Activated CD4-positive, alpha-beta T cell treated with anti-CD3 and anti-CD28 coated beads, Interleukin-2, amount 10 ng/mL, durations not matched to agents 24 days and 14 days (primary cell): ENCODE measurements at regions not wholly inside any gene's neighbourhood (a gene's known extent, or its start where the extent isn't known, plus 50 kb on each side); places are given as distances from the start of the nearest gene placed in this dataset.

Source experiments
- DNase-seq: peaks from one replicate; pipeline ENCODE4 v3.0.0; 2022
- H3K27ac Mint-ChIP-seq: one replicate; pipeline ENCODE4 v1.8.0; 2022; ENCODE audit warnings: mild to moderate bottlenecking, mixed read lengths
- H3K27me3 Mint-ChIP-seq: one replicate; pipeline ENCODE4 v1.8.0; 2022; ENCODE audit warnings: mixed read lengths
- H3K36me3 Mint-ChIP-seq: one replicate; pipeline ENCODE4 v1.8.0; 2022; ENCODE audit warnings: low read depth, mild to moderate bottlenecking, mixed read lengths
- H3K4me1 Mint-ChIP-seq: one replicate; pipeline ENCODE4 v1.8.0; 2021; ENCODE audit warnings: mixed read lengths
- H3K4me3 Mint-ChIP-seq: one replicate; pipeline ENCODE4 v1.8.0; 2022; ENCODE audit warnings: mild to moderate bottlenecking, moderate library complexity, mixed read lengths
- H3K9me3 Mint-ChIP-seq: one replicate; pipeline ENCODE4 v1.8.0; 2021; ENCODE audit warnings: mixed read lengths
- intact Hi-C: fragments of 100-400 bp; cut with micrococcal nuclease; formaldehyde crosslinking; loops from one replicate; pipeline ENCODE4 v1.15.1; 2023

DNA sequence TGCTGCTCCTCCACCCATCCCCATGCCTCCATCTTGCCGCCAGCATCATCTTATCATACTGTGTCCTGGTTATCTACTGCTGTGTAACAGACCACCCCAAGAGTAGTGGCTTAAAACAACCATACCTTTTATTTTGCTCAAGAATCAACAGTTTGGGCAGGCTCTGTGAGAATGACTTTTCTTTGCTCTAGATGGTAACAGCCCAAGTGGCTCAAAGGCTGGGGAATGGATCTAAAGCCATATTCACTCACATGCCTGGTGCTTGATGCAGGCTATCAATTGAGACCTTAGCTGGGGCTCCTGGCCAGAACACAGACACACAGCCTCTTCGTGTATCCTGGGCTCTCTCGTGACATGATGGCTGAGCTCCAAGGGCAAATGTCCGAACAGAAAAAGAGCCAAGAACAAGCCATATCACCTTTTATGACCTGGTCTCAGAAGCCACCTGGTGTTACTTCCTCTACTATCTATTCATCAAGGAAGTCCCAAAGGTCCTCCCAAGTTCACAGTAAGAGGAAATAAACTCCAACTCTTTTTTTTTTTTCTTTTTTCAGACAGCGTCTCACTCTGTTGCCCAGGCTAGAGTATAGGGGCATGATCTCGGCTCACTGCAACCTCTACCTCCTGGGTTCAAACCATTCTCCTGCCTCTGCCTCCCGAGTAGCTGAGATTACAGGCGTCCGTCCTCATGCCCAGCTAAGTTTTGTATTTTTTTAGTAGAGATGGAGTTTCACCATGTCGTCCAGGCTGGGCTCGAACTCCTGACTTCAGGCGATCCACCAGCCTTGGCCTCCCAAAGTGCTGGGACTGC, 159.3 kb upstream of the JARID2 start:
- DNase-seq = no peak
- H3K4me3 Mint-ChIP-seq = no peak overlapping the region
- H3K36me3 Mint-ChIP-seq = no peaks in the 10 kb centered on the region
- no peaks in the 10 kb centered on the region for H3K4me1 Mint-ChIP-seq
- no peak overlapping the region for H3K27ac Mint-ChIP-seq
- H3K9me3 Mint-ChIP-seq = no peaks in the 10 kb centered on the region
- no peaks in the 10 kb centered on the region for H3K27me3 Mint-ChIP-seq
- intact Hi-C loops = no loop called here

DNA sequence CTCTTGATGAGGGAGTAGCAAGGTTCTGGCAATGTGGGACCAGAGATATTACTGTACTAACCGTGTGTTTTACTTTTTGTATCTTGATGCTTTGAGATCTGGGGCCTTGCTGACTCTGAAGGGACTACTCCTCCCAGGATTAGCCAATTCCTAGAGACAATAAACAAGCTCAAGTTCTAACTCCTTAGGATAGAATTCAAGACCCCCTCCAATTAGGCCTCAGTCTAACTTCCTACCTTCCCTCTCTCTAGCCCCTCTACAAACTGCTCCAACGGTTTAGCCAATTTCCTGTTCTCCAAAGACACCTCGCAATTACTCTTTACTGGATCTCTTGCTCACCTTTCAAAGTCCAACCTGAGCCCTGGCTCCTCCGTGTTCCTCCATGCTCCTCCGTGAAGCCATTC, 158.7 kb upstream of the JARID2 start:
- DNase-seq = no peak
- intact Hi-C loops = no loop called here
- Mint-ChIP-seq H3K27ac (no peak overlapping the region), H3K9me3 (no peaks in the 10 kb centered on the region), H3K27me3 (no peaks in the 10 kb centered on the region), H3K4me1 (no peaks in the 10 kb centered on the region), H3K36me3 (no peaks in the 10 kb centered on the region), H3K4me3 (no peak overlapping the region)

DNA sequence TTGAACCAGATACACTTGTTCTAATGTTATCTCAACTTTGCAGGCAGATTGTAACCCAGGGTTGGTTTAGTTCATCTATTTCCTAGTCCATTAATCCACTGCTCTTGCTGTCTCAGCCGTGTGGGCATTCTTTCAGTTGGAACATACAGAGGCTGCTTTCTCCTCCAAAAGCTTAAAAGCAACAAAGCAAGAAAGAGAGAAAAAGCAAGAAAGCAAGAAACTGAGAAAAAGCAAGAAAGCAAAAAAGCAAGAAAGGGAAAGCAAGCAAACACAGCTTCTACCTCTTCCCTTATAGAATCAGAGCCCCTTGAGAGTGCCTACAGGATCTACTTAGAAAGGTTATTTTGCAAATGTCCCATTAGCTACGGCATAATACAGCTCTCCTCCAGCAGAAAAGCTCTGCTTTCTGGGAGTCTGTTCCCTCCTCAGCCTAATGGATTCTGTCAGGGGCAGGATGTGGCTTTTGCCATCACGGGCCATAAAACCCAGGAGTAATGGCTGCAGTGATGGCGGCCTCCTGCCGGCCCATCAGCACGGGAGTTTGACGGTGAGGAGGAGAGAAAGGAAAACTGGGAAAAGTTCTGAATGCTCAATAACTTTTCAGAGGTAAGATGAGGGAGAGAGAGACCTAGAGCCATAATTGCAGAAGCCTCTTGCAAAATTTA, 156.8 kb upstream of the JARID2 start:
- Mint-ChIP-seq H3K4me1 (no peaks in the 10 kb centered on the region), H3K27me3 (no peaks in the 10 kb centered on the region), H3K4me3 (no peak overlapping the region), H3K27ac (no peak overlapping the region), H3K9me3 (no peaks in the 10 kb centered on the region), H3K36me3 (no peaks in the 10 kb centered on the region)
- intact Hi-C loops = no loop called here
- DNase-seq = no peak

DNA sequence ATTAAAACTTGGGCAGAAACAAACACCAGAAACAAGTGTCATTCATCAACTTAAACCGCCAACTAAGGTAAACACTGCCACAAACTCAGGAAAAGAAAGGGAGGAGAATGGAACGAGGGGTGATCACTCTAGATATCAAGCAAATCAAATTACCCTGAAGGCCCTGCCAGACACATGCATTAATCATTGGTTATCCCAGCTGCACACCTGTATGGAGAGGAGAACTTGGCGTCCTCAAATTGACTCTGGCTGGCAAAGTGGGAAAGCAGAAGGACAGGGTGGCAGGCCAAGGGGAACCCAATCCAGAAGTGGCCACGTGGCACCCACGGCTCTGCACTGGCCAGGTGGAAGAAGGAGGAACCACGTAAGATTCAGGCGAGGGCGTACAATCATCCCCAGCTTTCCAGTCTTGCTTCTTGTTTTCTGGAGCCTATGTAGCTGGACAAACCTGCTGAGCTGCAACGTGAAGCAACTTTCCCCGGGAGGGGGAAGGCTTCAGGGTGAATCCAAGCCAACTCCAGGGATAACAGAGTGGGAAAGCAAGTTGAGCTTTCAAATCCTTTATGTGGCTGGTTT, 156.2 kb upstream of the JARID2 start:
- Mint-ChIP-seq H3K27ac (no peak overlapping the region), H3K4me3 (no peak overlapping the region), H3K4me1 (no peaks in the 10 kb centered on the region), H3K36me3 (no peaks in the 10 kb centered on the region), H3K9me3 (no peaks in the 10 kb centered on the region), H3K27me3 (no peaks in the 10 kb centered on the region)
- no peak for DNase-seq
- intact Hi-C loops = no loop called here

DNA sequence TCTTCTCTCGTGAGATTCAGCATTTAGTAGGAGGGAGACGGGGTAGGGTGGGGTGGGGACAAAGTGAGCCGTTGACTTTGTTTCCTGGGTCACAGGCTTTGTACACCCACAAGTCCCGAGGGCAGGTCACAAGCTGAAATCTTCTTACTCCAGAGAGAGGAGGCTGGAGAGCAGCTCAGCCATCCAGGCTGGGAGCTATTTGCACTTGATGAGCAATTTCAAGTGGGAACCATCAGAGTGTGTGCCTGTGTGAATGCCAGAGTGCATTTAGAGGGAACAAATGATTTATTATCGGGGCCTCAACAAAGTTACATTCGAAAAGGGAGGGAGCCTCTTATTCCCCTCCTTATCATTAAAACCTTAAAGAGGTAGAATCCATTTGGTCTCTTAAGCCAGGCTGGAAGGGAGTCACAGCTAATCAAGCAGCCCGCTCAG, 155.7 kb upstream of the JARID2 start:
- Mint-ChIP-seq H3K27ac (no peak overlapping the region), H3K27me3 (no peaks in the 10 kb centered on the region), H3K36me3 (no peaks in the 10 kb centered on the region), H3K9me3 (no peaks in the 10 kb centered on the region), H3K4me1 (no peaks in the 10 kb centered on the region), H3K4me3 (no peak overlapping the region)
- no peak for DNase-seq
- intact Hi-C loops = no loop called here

DNA sequence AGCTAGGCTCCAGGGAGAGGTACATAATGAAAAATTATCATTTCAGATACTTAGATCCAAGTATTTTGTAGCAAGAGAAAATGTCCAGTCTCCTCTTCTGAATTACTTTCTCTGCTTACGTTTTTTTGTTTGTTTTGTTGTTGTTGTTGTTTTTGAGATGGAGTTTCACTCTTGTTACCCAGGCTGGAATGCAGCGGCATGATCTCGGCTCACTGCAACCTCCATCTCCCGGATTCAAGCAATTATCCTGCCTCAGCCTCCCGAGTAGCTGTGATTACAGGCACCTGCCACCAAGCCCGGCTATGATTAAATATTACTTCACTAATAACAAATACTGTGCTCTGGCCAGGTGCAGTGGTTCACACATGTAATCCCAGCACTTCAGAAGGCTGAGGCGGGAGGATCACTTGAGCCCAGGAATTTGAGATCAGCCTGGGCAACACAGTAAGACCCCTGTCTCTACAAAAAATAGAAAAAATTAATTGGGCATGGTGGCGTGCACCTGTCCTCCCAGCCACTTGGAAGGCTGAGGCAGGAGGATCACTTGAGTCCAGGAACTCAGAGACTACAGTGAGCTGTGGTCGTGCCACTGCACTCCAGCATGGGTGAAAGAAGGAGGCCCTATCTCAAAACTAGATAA, 155.0 kb upstream of the JARID2 start:
- DNase-seq = no peak
- no peaks in the 10 kb centered on the region for H3K36me3 Mint-ChIP-seq
- intact Hi-C loops = no loop called here
- no peaks in the 10 kb centered on the region for H3K9me3 Mint-ChIP-seq
- H3K4me1 Mint-ChIP-seq = no peaks in the 10 kb centered on the region
- H3K27me3 Mint-ChIP-seq = no peaks in the 10 kb centered on the region
- no peak overlapping the region for H3K27ac Mint-ChIP-seq
- no peak overlapping the region for H3K4me3 Mint-ChIP-seq

DNA sequence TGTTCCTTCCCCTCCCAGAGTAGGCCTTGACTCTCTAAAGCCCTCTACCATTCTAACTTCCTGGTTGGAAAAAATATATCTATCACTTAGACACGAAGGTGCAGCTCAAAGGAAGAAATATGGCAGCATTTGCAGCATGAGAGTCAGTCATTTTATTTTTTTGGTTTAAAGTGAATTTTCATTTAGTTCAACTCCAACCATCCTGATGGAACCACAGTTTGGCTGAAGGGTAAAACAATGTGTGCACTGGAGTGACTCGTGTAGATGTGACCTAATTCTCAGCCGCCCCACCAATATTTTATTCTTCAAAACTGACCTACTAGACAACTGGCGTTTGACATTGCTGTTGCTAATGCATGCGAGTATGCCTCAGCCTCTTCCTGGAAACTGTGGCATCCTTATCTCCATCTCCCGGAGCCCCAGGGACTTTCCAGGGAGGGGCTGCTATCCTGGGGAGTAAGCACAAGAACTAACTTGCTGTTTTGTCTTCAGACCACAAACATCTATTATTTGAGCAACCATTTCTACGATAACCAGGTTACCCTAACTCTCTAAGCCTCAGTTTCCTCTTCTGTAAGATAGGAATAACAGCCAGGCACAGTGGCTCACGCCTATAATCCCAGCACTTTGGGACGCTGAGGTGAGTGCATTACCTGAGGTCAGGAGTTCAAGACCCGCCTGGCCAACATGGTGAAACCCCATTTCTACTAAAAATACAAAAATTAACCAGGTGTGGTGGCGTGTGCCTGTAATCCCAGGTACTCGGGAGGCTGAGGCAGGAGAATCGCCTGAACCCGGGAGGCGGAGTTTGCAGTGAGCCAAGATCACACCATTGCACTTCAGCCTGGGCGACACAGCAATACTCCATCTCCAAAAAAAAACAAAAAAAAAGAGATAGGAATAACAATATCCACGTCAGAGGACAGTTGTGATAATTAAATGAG, 148.7 kb upstream of the JARID2 start:
- Mint-ChIP-seq H3K9me3 (no peaks in the 10 kb centered on the region), H3K36me3 (no peaks in the 10 kb centered on the region), H3K4me1 (peaks cover 5% of the 10 kb centered on the region), H3K4me3 (no peak overlapping the region), H3K27ac (peak overlapping the region; percentile 60), H3K27me3 (no peaks in the 10 kb centered on the region)
- DNase-seq = peak; percentile 62
- intact Hi-C loops = no loop called here

DNA sequence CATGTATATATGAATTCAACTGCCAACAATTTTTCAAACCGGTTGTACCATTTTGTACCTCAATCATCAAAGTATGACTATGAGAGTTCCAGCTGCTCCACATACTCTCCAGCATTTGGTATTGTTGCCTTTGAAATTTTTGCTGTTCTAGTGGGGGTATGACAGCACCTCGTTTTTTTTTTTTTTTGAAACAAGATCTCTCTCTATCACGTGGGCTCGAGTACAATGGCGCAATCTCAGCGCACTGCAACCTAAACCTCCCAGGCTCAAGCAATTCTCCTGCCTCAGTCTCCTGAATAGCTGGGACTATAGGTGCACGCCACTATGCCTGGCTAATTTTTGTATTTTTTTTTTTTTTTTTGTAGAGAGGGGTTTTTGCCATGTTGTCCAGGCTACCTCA, 144.7 kb upstream of the JARID2 start:
- Mint-ChIP-seq H3K36me3 (peaks cover 2% of the 10 kb centered on the region), H3K27me3 (no peaks in the 10 kb centered on the region), H3K9me3 (no peaks in the 10 kb centered on the region), H3K4me3 (no peak overlapping the region), H3K4me1 (peaks cover 5% of the 10 kb centered on the region), H3K27ac (no peak overlapping the region)
- intact Hi-C loops = no loop called here
- no peak for DNase-seq

DNA sequence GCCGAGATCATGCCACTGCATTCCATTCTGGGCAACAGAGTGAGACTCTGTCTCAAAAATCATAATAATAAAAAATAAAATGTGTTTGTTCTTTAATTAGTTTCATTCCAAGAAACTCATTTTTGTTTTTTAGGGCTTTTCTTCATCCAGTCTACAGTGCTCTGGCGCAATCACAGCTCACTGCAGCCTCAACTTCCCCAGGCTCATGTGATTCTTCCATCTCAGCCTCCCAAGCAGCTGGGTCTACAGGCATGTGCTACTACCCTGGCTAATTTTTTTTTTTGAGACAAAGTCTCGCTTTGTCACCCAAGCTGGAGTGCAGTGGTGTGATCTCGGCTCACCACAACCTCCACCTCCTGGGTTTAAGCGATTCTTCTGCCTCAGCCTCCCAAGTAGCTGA, 143.6 kb upstream of the JARID2 start:
- Mint-ChIP-seq H3K27me3 (no peaks in the 10 kb centered on the region), H3K27ac (no peak overlapping the region), H3K4me3 (no peak overlapping the region), H3K9me3 (peaks cover 3% of the 10 kb centered on the region), H3K4me1 (peaks cover under 1% of the 10 kb centered on the region), H3K36me3 (peaks cover 2% of the 10 kb centered on the region)
- intact Hi-C loops = no loop called here
- DNase-seq = no peak

DNA sequence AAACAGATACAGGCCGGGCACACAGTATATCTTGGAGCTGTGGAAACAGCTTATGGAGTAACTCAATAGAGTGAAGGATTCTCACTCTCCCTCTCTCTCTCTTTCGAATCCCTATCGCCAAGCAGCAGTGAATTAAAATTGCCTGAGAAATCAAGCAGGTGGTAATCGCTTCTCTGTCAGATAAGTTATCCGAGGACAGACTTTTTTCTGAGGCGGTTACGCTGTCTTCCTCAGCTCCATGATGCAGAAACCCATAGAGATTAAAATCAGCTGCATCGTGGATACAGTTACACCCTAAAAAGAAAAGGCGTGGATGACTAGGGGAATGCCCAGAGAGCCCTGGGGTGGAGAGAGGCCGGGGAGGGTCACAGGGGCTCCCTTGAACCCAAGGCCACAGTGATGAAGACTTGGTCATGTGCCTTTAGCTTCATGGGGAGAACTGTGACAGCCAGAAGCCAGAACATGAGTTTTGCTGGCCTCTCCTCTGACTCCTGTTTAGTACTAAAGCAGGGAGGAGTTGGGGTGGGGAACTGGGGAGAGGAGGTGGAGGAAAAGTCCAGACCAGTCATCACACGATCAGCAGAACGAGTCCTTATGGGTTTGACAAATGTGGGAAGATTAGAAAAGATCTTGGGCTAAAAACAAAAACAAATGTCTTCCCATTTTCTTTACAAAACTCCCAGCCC, 138.8 kb upstream of the JARID2 start:
- H3K4me3 Mint-ChIP-seq = no peak overlapping the region
- peaks cover 2% of the 10 kb centered on the region for H3K36me3 Mint-ChIP-seq
- no peaks in the 10 kb centered on the region for H3K27me3 Mint-ChIP-seq
- intact Hi-C loops = no loop called here
- no peak for DNase-seq
- no peak overlapping the region for H3K27ac Mint-ChIP-seq
- peaks cover 3% of the 10 kb centered on the region for H3K9me3 Mint-ChIP-seq
- peaks cover 2% of the 10 kb centered on the region for H3K4me1 Mint-ChIP-seq

DNA sequence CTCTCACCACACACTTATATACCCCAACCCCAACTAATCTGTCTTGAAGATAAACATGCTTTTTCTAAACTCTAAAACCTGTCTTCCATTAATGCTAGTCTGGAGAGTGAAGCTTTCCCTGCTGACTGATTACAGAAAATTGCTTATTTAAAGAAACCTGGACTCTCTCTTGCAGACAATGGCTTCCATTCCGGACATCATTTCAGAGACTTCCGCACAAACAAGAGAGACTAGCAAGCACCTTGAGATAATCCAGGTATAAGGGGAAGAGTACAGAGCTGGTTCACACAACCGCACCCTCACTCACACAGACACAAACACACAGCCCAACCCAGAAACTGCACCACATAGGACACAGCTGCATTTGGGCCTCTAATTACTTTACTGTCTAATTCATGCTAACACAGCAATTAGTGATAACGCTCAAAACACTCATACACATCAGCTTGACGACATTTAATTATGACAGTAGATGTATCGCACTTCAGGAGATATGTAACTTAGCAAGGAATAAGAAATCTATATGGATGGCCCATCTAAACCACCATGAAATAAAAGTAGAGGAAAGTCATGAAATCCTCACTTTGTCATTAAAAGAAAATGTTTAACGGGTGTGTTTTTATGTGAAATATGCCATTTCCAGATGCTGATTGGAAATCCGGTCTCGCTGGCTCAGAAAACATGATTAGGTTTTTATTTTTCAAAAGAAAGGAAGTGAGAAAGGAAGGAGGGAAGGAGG, 138.1 kb upstream of the JARID2 start:
- Mint-ChIP-seq H3K36me3 (peaks cover 2% of the 10 kb centered on the region), H3K4me1 (peaks cover 2% of the 10 kb centered on the region), H3K27ac (no peak overlapping the region), H3K27me3 (no peaks in the 10 kb centered on the region), H3K9me3 (peaks cover 3% of the 10 kb centered on the region), H3K4me3 (no peak overlapping the region)
- no peak for DNase-seq
- intact Hi-C loops = no loop called here

DNA sequence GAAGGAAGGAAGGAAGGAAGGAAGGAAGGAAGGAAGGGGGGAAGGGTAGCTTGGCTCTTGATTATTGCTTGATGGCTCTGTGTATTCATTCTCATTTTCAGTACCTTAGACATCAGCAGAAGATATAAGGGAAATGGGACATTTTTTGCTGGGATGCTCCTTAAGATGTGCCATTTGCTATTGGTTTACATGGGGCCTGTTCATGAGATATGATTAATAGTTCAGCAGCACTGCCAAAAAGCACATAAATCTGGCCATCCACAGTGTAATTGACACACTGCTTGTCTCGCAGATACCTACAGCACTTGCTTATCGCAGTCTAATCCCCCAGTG, 137.5 kb upstream of the JARID2 start:
- Mint-ChIP-seq H3K4me1 (peaks cover 2% of the 10 kb centered on the region), H3K27ac (no peak overlapping the region), H3K4me3 (no peak overlapping the region), H3K27me3 (no peaks in the 10 kb centered on the region), H3K9me3 (peaks cover 3% of the 10 kb centered on the region), H3K36me3 (peaks cover 2% of the 10 kb centered on the region)
- intact Hi-C loops = no loop called here
- no peak for DNase-seq
